SJSA1 (cell line): ENCODE measurements at regions not wholly inside any gene's neighbourhood (a gene's known extent, or its start where the extent isn't known, plus 50 kb on each side); places are given as distances from the start of the nearest gene placed in this dataset.

ENCODE experiments used
- DNase-seq, 2 experiments: peaks; one replicate each; pipeline ENCODE4 v3.0.0-alpha.2; 2015 to 2020; ENCODE audit warnings: low spot score in 2 of 2, low read depth in 1 of 2
- H3K27ac ChIP-seq: fragments of 250-450 bp; sonication (Bioruptor Pico); 2 replicates; pipeline ENCODE4 v1.5.1; 2020; ENCODE audit warnings: mild to moderate bottlenecking, moderate library complexity
- H3K27me3 ChIP-seq: fragments of 250-450 bp; sonication (Bioruptor Pico); replicated peaks from 2 replicates; pipeline ENCODE4 v1.5.1; 2020; ENCODE audit warnings: mild to moderate bottlenecking, moderate library complexity
- H3K36me3 ChIP-seq: fragments of 250-450 bp; sonication (Bioruptor Pico); 2 replicates; pipeline ENCODE4 v1.5.1; 2020; ENCODE audit warnings: mild to moderate bottlenecking
- H3K4me1 ChIP-seq: fragments of 250-450 bp; sonication (Bioruptor Pico); replicated peaks from 2 replicates; pipeline ENCODE4 v1.6.1; 2021; ENCODE audit warnings: mild to moderate bottlenecking
- H3K4me3 ChIP-seq: fragments of 250-450 bp; sonication (Bioruptor Pico); 2 replicates; pipeline ENCODE4 v1.5.1; 2020; ENCODE audit warnings: mild to moderate bottlenecking
- H3K9me3 ChIP-seq: fragments of 250-450 bp; sonication (Bioruptor Pico); replicated peaks from 2 replicates; pipeline ENCODE4 v1.5.1; 2020; ENCODE audit warnings: mild to moderate bottlenecking

DNA sequence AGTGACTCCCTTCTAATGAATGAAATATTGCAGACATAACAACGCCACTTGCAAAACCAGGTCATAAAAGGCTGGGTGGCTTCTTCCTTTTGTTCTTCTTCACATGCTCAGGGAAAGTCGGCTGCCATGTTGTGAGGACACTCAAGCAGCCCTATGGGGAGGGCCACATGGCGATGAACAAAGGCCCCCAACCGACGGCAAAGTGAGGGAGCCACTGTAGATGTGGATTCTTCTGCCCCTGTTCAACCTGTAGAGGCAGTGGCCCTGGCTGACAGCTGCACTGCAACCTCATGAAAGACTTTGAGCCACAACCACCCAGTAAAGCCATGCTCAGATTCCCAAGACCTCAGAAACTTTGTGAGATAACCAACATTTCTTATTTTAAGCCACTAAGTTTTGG is 203.5 kb upstream of the TNRC6C start:
- no peaks in the 10 kb centered on the region for H3K36me3 ChIP-seq
- H3K4me1 ChIP-seq: no peaks in the 10 kb centered on the region
- H3K27me3 ChIP-seq: no peaks in the 10 kb centered on the region; the same call in none of the 2 replicates
- H3K4me3 ChIP-seq: no peak overlapping the region
- H3K9me3 ChIP-seq: no peaks in the 10 kb centered on the region; the same call in none of the 2 replicates
- no peak for DNase-seq
- no peak overlapping the region for H3K27ac ChIP-seq

DNA sequence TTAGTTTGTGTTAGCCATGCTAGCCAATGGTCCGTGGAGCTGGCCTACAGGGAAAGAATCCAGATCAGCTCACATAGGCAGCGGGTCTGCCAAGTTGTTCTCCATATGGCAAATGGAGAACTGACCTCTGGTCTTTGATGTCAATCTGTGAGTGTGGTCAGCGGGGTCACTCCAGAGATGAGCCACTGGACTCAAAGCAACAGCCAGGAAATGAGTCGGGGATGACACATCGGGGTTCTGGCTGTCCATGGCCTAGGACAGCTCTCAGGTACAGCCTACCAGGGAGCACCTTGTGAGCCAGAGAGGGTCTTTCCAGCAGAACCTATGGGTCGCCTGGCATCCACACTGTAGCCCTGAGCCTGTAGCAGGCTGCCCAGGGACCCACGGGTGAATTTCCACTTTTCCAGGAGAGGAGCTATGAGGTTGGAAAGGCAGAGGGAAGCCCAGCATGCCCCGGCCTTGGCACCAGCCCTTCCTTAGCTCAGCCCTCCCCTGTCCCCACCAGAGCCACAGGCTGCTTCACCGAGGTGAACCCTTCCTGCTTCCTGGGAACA is 203.0 kb upstream of the TNRC6C start:
- no peak for DNase-seq

GRCh38 chr17:77756028-77756427 is 202.5 kb upstream of the TNRC6C start:
- no peaks in the 10 kb centered on the region; the same call in none of the 2 replicates for H3K9me3 ChIP-seq
- no peaks in the 10 kb centered on the region for H3K36me3 ChIP-seq
- no peak overlapping the region for H3K27ac ChIP-seq
- DNase-seq: no peak
- no peak overlapping the region for H3K4me3 ChIP-seq
- H3K4me1 ChIP-seq: no peaks in the 10 kb centered on the region
- no peaks in the 10 kb centered on the region; the same call in none of the 2 replicates for H3K27me3 ChIP-seq

More for the DNA sequence above, 203.0 kb upstream of the TNRC6C start:
- Histone ChIP-seq H3K27me3 (no peaks in the 10 kb centered on the region; the same call in none of the 2 replicates), H3K27ac (no peak overlapping the region), H3K9me3 (no peaks in the 10 kb centered on the region; the same call in none of the 2 replicates), H3K4me1 (no peaks in the 10 kb centered on the region), H3K36me3 (no peaks in the 10 kb centered on the region), H3K4me3 (no peak overlapping the region)

GRCh38 chr17:77756846-77757560 is 201.5 kb upstream of the TNRC6C start:
- no peak overlapping the region for H3K4me3 ChIP-seq
- H3K4me1 ChIP-seq: no peaks in the 10 kb centered on the region
- no peaks in the 10 kb centered on the region for H3K36me3 ChIP-seq
- no peaks in the 10 kb centered on the region; the same call in 1 of the 2 replicates for H3K27me3 ChIP-seq
- no peak overlapping the region for H3K27ac ChIP-seq
- no peak for DNase-seq
- H3K9me3 ChIP-seq: peaks cover 3% of the 10 kb centered on the region

DNA sequence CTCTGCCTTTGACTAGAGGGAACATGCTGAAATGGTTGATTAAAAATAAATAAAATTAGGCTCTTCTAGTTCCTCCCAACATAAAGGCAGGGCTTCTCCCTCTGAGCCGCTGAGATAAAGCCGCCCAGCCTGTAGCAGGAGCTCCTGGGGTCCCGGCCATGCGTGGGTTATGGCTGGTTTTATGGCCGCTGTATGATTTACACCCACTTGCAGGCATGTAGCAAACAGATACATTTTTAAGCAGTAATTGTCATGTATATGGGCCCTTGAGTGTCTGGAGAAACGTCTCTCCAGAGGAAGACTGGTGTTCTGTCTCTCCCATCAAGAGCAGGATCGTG is 201.0 kb upstream of the TNRC6C start:
- DNase-seq: no peak
- H3K4me3 ChIP-seq: no peak overlapping the region
- H3K4me1 ChIP-seq: no peaks in the 10 kb centered on the region
- no peaks in the 10 kb centered on the region for H3K36me3 ChIP-seq
- no peaks in the 10 kb centered on the region; the same call in 1 of the 2 replicates for H3K27me3 ChIP-seq
- no peak overlapping the region for H3K27ac ChIP-seq
- peaks cover 3% of the 10 kb centered on the region for H3K9me3 ChIP-seq

DNA sequence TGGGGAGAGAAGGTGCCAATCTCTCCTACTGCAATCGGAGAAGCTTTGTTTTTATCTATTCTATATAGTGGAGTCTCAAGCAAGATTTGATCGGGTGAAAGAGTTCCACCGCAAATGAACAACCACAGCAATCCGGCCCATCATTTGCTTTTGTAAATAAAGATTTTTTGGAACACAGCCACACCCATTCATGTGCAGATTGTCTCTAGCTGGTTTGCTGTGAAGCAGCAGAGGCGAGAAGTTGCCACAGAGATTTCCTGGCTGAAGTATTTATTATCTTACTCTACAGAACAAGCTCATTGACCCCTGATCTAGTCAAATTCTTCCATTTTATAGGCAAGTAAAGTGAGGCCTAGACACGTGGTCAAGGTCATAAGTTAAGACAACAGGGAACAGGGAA is 195.5 kb upstream of the TNRC6C start:
- peaks cover 10% of the 10 kb centered on the region for H3K27me3 ChIP-seq
- H3K4me1 ChIP-seq: no peaks in the 10 kb centered on the region
- no peak overlapping the region for H3K4me3 ChIP-seq
- DNase-seq: no peak
- H3K9me3 ChIP-seq: 0 out of 2 replicates have a peak, but pooled peaks cover 3% of the 10 kb centered on the region
- no peaks in the 10 kb centered on the region for H3K36me3 ChIP-seq
- no peak overlapping the region for H3K27ac ChIP-seq

- Histone ChIP-seq H3K36me3 (no peaks in the 10 kb centered on the region), H3K4me3 (no peak overlapping the region), H3K4me1 (no peaks in the 10 kb centered on the region), H3K27ac (no peak overlapping the region), H3K9me3 (0 out of 2 replicates have a peak, but pooled peaks cover 3% of the 10 kb centered on the region), H3K27me3 (peaks cover 10% of the 10 kb centered on the region)
- DNase-seq: no peak
These were observed 194.9 kb upstream of the TNRC6C start for GRCh38 chr17:77763575-77763974.

DNA sequence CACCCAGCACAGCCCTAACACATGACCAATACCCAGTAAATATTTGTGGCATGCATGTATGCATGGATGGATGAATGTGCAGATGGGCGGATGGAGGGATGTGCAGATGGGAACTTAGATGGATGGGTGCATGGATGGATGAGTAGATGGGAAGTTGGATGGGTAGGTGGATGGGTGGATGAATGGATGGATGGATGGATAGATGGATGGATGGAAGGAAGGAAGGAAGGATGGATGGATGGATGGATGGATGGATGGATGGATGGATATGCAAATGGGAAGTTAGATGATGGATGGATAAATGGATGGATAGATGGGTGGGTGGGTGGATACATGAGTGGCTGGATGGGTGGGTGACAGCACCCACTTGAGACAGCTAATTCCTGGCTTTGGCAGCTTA is 193.2 kb upstream of the TNRC6C start:
- peaks cover 10% of the 10 kb centered on the region for H3K27me3 ChIP-seq
- H3K4me3 ChIP-seq: no peak overlapping the region
- no peaks in the 10 kb centered on the region for H3K36me3 ChIP-seq

DNA sequence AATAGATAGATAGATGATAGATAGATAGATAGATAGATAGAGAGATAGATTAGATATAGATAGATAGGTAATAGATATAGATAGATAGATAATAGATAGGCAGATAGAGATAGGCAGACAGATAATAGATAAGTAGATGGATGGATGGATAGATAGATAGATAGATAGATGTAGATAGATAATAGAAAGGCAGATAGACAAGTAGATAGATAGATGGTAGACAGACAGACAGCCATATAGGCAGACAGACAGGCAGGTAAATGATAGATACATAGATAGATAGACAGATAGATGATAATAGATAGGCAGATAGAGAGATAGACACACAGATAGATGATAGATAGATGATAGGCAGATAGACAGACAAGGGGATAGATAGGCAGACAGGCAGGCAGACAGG is 191.4 kb upstream of the TNRC6C start:
- Histone ChIP-seq H3K4me3 (no peak overlapping the region), H3K36me3 (no peaks in the 10 kb centered on the region), H3K9me3 (no peaks in the 10 kb centered on the region), H3K27me3 (peaks cover 10% of the 10 kb centered on the region), H3K4me1 (no peaks in the 10 kb centered on the region), H3K27ac (no peak overlapping the region)
- DNase-seq: no peak

More for the DNA sequence above, 193.2 kb upstream of the TNRC6C start:
- no peaks in the 10 kb centered on the region for H3K4me1 ChIP-seq
- H3K9me3 ChIP-seq: 0 out of 2 replicates have a peak, but pooled peaks cover 3% of the 10 kb centered on the region
- H3K27ac ChIP-seq: no peak overlapping the region
- DNase-seq: no peak

DNA sequence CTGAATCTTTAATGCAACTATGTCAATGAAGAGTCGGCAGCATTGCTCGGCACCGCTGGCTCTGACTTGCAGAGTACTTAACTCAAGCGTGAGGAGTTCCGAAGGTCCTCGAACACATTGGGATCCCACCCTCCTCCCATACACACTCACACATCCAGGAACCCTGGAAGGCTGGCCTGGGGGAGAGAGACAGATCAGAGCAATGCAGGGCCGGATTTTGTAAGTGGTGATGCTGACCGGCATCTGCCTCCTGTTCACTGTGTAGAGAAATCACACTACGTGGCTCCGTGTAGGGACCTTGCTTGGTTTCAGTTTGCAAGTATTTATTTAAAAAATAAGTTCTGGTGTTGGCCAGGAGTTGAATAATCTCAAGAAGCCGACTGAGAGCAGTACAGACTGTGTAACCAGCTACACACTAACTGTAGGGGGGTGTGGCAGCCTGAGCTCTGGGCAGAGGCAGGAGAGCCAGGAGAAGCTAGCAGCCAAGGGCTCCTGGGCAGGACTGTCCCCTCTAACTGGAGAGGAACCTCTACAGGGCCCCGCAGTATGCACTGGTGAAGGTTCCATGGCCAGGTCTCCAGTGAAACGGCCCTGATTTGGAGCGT is 190.2 kb upstream of the TNRC6C start:
- no peak overlapping the region for H3K4me3 ChIP-seq
- H3K27ac ChIP-seq: no peak overlapping the region
- H3K27me3 ChIP-seq: peaks cover 10% of the 10 kb centered on the region
- DNase-seq: no peak
- H3K9me3 ChIP-seq: no peaks in the 10 kb centered on the region
- no peaks in the 10 kb centered on the region for H3K4me1 ChIP-seq
- H3K36me3 ChIP-seq: no peaks in the 10 kb centered on the region

DNA sequence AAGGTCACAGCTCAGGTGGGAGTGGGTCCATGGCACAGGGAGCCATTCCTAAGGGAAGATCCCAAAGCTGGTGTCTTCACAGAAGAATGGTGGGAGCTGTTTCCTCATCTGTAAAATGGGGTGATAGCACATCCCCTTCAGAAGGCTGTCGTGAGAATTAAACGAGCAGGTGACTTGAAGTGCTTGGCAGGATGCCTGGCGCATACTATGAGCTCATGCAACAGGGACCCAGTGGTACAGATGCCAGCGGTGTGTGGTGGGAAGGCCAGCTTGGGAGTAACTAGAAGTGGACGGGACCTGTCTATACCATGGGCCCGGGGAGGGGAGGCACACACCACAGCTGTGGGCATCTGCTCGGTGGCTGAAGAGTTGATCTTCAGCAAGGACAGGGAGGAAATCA is 189.3 kb upstream of the TNRC6C start:
- no peaks in the 10 kb centered on the region for H3K9me3 ChIP-seq
- DNase-seq: no peak
- no peak overlapping the region for H3K27ac ChIP-seq
- H3K27me3 ChIP-seq: peaks cover 10% of the 10 kb centered on the region
- no peaks in the 10 kb centered on the region for H3K36me3 ChIP-seq
- no peak overlapping the region for H3K4me3 ChIP-seq
- no peaks in the 10 kb centered on the region for H3K4me1 ChIP-seq

- Histone ChIP-seq H3K27ac (no peak overlapping the region), H3K4me3 (no peak overlapping the region), H3K9me3 (no peaks in the 10 kb centered on the region), H3K4me1 (no peaks in the 10 kb centered on the region), H3K27me3 (peaks cover 10% of the 10 kb centered on the region), H3K36me3 (no peaks in the 10 kb centered on the region)
- DNase-seq: no peak
These were observed 188.7 kb upstream of the TNRC6C start for GRCh38 chr17:77769762-77770161.

- DNase-seq: no peak
- Histone ChIP-seq H3K27ac (no peak overlapping the region), H3K27me3 (peaks cover 10% of the 10 kb centered on the region), H3K4me3 (no peak overlapping the region), H3K9me3 (no peaks in the 10 kb centered on the region), H3K36me3 (no peaks in the 10 kb centered on the region), H3K4me1 (no peaks in the 10 kb centered on the region)
These were observed 188.0 kb upstream of the TNRC6C start for GRCh38 chr17:77770331-77771105.

GRCh38 chr17:77771145-77771544 is 187.4 kb upstream of the TNRC6C start:
- Histone ChIP-seq H3K27me3 (peaks cover 10% of the 10 kb centered on the region), H3K27ac (no peak overlapping the region)

More at GRCh38 chr17:77771145-77771544, 187.4 kb upstream of the TNRC6C start:
- Histone ChIP-seq H3K36me3 (no peaks in the 10 kb centered on the region), H3K4me3 (no peak overlapping the region), H3K9me3 (no peaks in the 10 kb centered on the region), H3K4me1 (no peaks in the 10 kb centered on the region)
- no peak for DNase-seq
